SK-N-SH (cell line): ENCODE measurements at regions not wholly inside any gene's neighbourhood (a gene's known extent, or its start where the extent isn't known, plus 50 kb on each side); places are given as distances from the start of the nearest gene placed in this dataset.

Experiments
- CTCF ChIA-PET: fragments of 300-600, 350-600 bp; formaldehyde crosslinking; extraction: SDS; loops from one replicate; lab custom pipeline; 2021; lab: Yijun Ruan, JAX
- POLR2A ChIA-PET: fragments of 350-600 bp; sonication (Branson Sonifier 250); formaldehyde crosslinking; extraction: SDS; loops from one replicate; lab custom pipeline; 2020; ENCODE audit warnings: antibody characterized with exemption, inconsistent platforms; lab: Yijun Ruan, JAX
- DNase-seq: peaks from one replicate; pipeline ENCODE4 v3.0.0; 2012
- H2AFZ ChIP-seq: fragments of 200-600 bp; sonication (generic); 2 replicates; pipeline ENCODE4 v1.8.1; 2016; ENCODE audit warnings: antibody characterized with exemption, mild to moderate bottlenecking, low read depth
- H3F3A ChIP-seq: fragments of 200-600 bp; sonication (generic); replicated peaks from 2 replicates; pipeline ENCODE3; 2016; ENCODE audit warnings: antibody characterized with exemption, mild to moderate bottlenecking; ENCODE audit not compliant: insufficient read depth
- H3K27ac ChIP-seq, 2 experiments: fragments of 200-500 bp in 1 of 2; fragments of 200-600 bp in 1 of 2; sonication (Bioruptor generic) in 1 of 2; sonication (generic), shearing (Covaris generic) in 1 of 2; 2 replicates each; pipeline versions ENCODE4 v1.5.1 to v1.6.1; 2014 to 2016; ENCODE audit warnings: low read depth in 2 of 2, inconsistent platforms in 1 of 2, low read length in 1 of 2, mild to moderate bottlenecking in 1 of 2, mixed read lengths in 1 of 2
- H3K27me3 ChIP-seq: fragments of 200-600 bp; sonication (generic), shearing (Covaris generic); 2 replicates; pipeline ENCODE4 v1.6.1; 2016; ENCODE audit warnings: mixed run types; ENCODE audit not compliant: insufficient read depth
- H3K36me3 ChIP-seq, 2 experiments: fragments of 200-500 bp in 1 of 2; fragments of 200-600 bp in 1 of 2; sonication (Bioruptor generic) in 1 of 2; sonication (generic) in 1 of 2; replicated peaks in 1 of 2; 2 replicates each; pipeline versions ENCODE3 to v1.5.1; 2014 to 2016; ENCODE audit warnings: low read length in 1 of 2, mild to moderate bottlenecking in 1 of 2; ENCODE audit not compliant: insufficient read depth in 2 of 2, control insufficient read depth in 1 of 2
- H3K4me1 ChIP-seq, 2 experiments: fragments of 200-500 bp in 1 of 2; fragments of 200-600 bp in 1 of 2; sonication (Bioruptor generic) in 1 of 2; sonication (generic), shearing (Covaris generic) in 1 of 2; 2 replicates each; pipeline versions ENCODE4 v1.5.1 to v1.6.1; 2014 to 2016; ENCODE audit warnings: low read depth in 1 of 2, low read length in 1 of 2, mixed run types in 1 of 2; ENCODE audit not compliant: insufficient read depth in 2 of 2, control insufficient read depth in 1 of 2
- H3K4me2 ChIP-seq: fragments of 200-600 bp; sonication (generic), shearing (Covaris generic); 2 replicates; pipeline ENCODE4 v1.6.1; 2017; ENCODE audit warnings: mixed run types
- H3K4me3 ChIP-seq, 2 experiments: fragments of 200-500 bp in 1 of 2; fragments of 200-600 bp in 1 of 2; sonication (Bioruptor generic) in 1 of 2; sonication (generic), shearing (Covaris generic) in 1 of 2; 2 replicates each; pipeline versions ENCODE4 v1.5.1 to v1.8.1; 2014 to 2016; ENCODE audit warnings: low read depth in 2 of 2, inconsistent platforms in 1 of 2, low read length in 1 of 2, mild to moderate bottlenecking in 1 of 2, mixed read lengths in 1 of 2, moderate library complexity in 1 of 2
- H3K79me2 ChIP-seq: fragments of 200-600 bp; sonication (generic); 2 replicates; pipeline ENCODE4 v1.8.1; 2017; ENCODE audit warnings: mild to moderate bottlenecking; ENCODE audit not compliant: insufficient read depth
- H3K9ac ChIP-seq: fragments of 200-600 bp; sonication (generic); 2 replicates; pipeline ENCODE4 v1.6.1; 2017; ENCODE audit warnings: mixed run types
- H3K9me2 ChIP-seq: fragments of 200-600 bp; sonication (generic); 2 replicates; pipeline ENCODE4 v1.6.1; 2017; ENCODE audit warnings: mixed run types
- H3K9me3 ChIP-seq: fragments of 200-600 bp; sonication (generic); 2 replicates; pipeline ENCODE4 v1.6.1; 2017; ENCODE audit warnings: mixed run types, mild to moderate bottlenecking, moderate library complexity
- H4K20me1 ChIP-seq: fragments of 200-600 bp; sonication (generic); 2 replicates; pipeline ENCODE4 v1.6.1; 2017; ENCODE audit warnings: mild to moderate bottlenecking, mixed run types; ENCODE audit not compliant: insufficient read depth
- CHD2 ChIP-seq: fragments of 150-350 bp; IDR thresholded peaks from 2 replicates; pipeline ENCODE4 v1.6.1; 2018; ENCODE audit warnings: low read length; ENCODE audit not compliant: partially characterized antibody
- ELF1 ChIP-seq: IDR thresholded peaks from 2 replicates; pipeline ENCODE4 v1.4.0; 2012
- EZH2phosphoT487 ChIP-seq: fragments of 200-600 bp; sonication (generic); IDR thresholded peaks from 2 replicates; pipeline ENCODE4 v1.6.1; 2017; ENCODE audit warnings: low read depth, mixed run types, mild to moderate bottlenecking, antibody characterized with exemption, moderate library complexity, borderline replicate concordance
- FOSL2 ChIP-seq: IDR thresholded peaks from 2 replicates; pipeline ENCODE4 v1.4.0; 2012; ENCODE audit warnings: low read depth, mild to moderate bottlenecking, moderate library complexity, borderline replicate concordance
- FOXM1 ChIP-seq: IDR thresholded peaks from 2 replicates; pipeline ENCODE4 v1.4.0; 2012; ENCODE audit warnings: low read depth, mild to moderate bottlenecking
- GATA2 ChIP-seq: sonication (generic); formaldehyde crosslinking; IDR thresholded peaks from 2 replicates; pipeline ENCODE4 v1.5.0; 2020; ENCODE audit warnings: mild to moderate bottlenecking, missing genetic modification reagents
- JUND ChIP-seq: IDR thresholded peaks from 2 replicates; pipeline ENCODE4 v1.4.0; 2012
- MEF2A ChIP-seq: IDR thresholded peaks from 2 replicates; pipeline ENCODE4 v1.4.0; 2012; ENCODE audit warnings: low read depth, borderline replicate concordance
- MXI1 ChIP-seq: IDR thresholded peaks from 2 replicates; pipeline ENCODE4 v1.6.1; 2012; ENCODE audit warnings: mild to moderate bottlenecking, low read depth, low read length, improper control_type of control experiment
- NFIC ChIP-seq: IDR thresholded peaks from 2 replicates; pipeline ENCODE4 v1.4.0; 2012; ENCODE audit warnings: borderline replicate concordance
- NRF1 ChIP-seq: IDR thresholded peaks from 2 replicates; pipeline ENCODE4 v1.6.1; 2012; ENCODE audit warnings: low read depth, mild to moderate bottlenecking, low read length
- POLR2AphosphoS5 ChIP-seq: IDR thresholded peaks from 2 replicates; pipeline ENCODE4 v1.6.1; 2012; ENCODE audit warnings: low read depth, low read length
- RAD21 ChIP-seq: IDR thresholded peaks from 2 replicates; pipeline ENCODE4 v1.6.1; 2012; ENCODE audit warnings: mild to moderate bottlenecking, low read length
- RFX5 ChIP-seq: IDR thresholded peaks from 2 replicates; pipeline ENCODE4 v1.6.1; 2012; ENCODE audit warnings: mild to moderate bottlenecking, improper control_type of control experiment, low read length
- RXRA ChIP-seq: IDR thresholded peaks from 2 replicates; pipeline ENCODE4 v1.4.0; 2012; ENCODE audit warnings: low read depth, mild to moderate bottlenecking, borderline replicate concordance
- TAF1 ChIP-seq: IDR thresholded peaks from 2 replicates; pipeline ENCODE4 v1.6.1; 2012; ENCODE audit warnings: low read depth, mild to moderate bottlenecking, low read length, moderate library complexity, borderline replicate concordance
- TCF12 ChIP-seq: IDR thresholded peaks from 2 replicates; pipeline ENCODE4 v1.4.0; 2012
- TEAD4 ChIP-seq: IDR thresholded peaks from 2 replicates; pipeline ENCODE4 v1.4.0; 2012; ENCODE audit warnings: mild to moderate bottlenecking, borderline replicate concordance; ENCODE audit not compliant: insufficient read depth
- USF1 ChIP-seq: IDR thresholded peaks from 2 replicates; pipeline ENCODE4 v1.4.0; 2012; ENCODE audit warnings: low read depth, borderline replicate concordance
- YY1 ChIP-seq: IDR thresholded peaks from 2 replicates; pipeline ENCODE4 v1.4.0; 2012; ENCODE audit warnings: low read depth, mild to moderate bottlenecking
- WGBS: methylation state at CpG from one replicate; pipeline ENCODE4 v1.1.6; 2017; ENCODE audit warnings: low lambda C conversion rate; 5-methylcytosine and 5-hydroxymethylcytosine counted together
- TF ChIP-seq, protein P1 (sequence below): IDR thresholded peaks from 2 replicates; pipeline ENCODE4 v1.4.0; 2012; ENCODE audit warnings: low read depth, borderline replicate concordance
- TF ChIP-seq, protein P2 (sequence below): IDR thresholded peaks from 2 replicates; pipeline ENCODE4 v1.4.0; 2012; ENCODE audit warnings: low read depth
- TF ChIP-seq, protein P3 (sequence below): IDR thresholded peaks from 2 replicates; pipeline ENCODE4; 2012

DNA sequence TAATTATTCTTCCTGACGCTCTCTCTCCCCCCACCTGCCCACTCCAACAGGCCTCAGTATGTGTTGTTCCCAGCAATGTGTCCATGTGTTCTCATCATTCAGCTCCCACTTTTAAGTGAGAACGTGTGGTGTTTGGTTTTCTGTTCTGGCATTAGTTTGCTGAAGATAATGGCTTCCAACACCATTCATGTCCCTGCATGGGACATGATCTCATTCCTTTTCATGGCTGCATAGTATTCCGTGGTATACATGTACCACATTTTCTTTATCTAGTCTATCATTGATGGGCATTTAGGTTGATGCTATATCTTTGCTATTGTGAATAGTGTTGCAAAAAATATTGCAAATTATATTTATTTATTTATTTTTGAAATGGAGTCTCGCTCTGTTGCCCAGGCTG lies 258.0 kb downstream of the TFAP2A start:
- no peak overlapping the region for H3K4me3 ChIP-seq
- H3K4me2 ChIP-seq: no peak overlapping the region
- DNase-seq: no peak
- no peaks in the 10 kb centered on the region for H4K20me1 ChIP-seq
- H3K79me2 ChIP-seq: no peaks in the 10 kb centered on the region
- H3K27ac ChIP-seq: no peak overlapping the region
- H3K9ac ChIP-seq: no peak overlapping the region
- H3K4me1 ChIP-seq: no peaks in the 10 kb centered on the region
- H3K36me3 ChIP-seq: no peaks in the 10 kb centered on the region
- H3K9me3 ChIP-seq: no peaks in the 10 kb centered on the region
- no peaks in the 10 kb centered on the region for H3F3A ChIP-seq
- H2AFZ ChIP-seq: no peak overlapping the region
- no peaks in the 10 kb centered on the region for H3K27me3 ChIP-seq
- H3K9me2 ChIP-seq: no peaks in the 10 kb centered on the region
- POLR2A ChIA-PET: no interaction called here
- WGBS: 9% methylated on average over 4 of the region's 4 CpGs
- TF ChIP-seq GATA2 (CRISPR knock-in tag) (no peak), FOSL2 (no peak), MXI1 (no peak), FOXM1 (no peak), TAF1 (no peak), CHD2 (no peak), JUND (no peak), POLR2AphosphoS5 (no peak), USF1 (no peak)
- CTCF ChIA-PET: no interaction called here

DNA sequence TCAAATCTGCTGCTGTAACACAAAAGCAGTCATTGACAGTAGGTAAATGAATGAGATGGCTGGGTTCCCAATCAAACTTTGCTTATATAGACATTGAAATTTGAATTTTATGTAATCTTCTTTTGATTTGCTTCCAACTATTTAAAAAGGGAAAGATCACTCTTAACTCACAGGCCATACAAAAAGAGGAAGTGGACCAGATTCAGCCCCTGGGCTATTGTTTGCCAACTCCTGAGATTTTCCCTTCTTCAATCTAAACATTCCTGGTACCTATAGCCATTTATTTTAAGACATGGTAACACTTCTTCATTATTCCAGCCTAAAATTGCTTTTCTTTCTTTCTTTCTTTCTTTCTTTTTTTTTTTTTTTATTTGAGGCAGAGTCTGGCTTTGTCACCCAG lies 260.6 kb downstream of the TFAP2A start:
- Histone ChIP-seq H3K4me2 (no peak overlapping the region), H3K27me3 (peaks cover 3% of the 10 kb centered on the region; the same call in 1 of the 2 replicates), H3K36me3 (no peaks in the 10 kb centered on the region), H3K9me2 (no peaks in the 10 kb centered on the region), H2AFZ (no peak overlapping the region), H3K9me3 (no peaks in the 10 kb centered on the region), H3K79me2 (no peaks in the 10 kb centered on the region), H4K20me1 (no peaks in the 10 kb centered on the region), H3K9ac (no peak overlapping the region), H3K4me1 (no peaks in the 10 kb centered on the region), H3F3A (no peaks in the 10 kb centered on the region), H3K4me3 (no peak overlapping the region), H3K27ac (no peak overlapping the region)
- DNase-seq: no peak
- ChIA-PET POLR2A (no interaction called here), CTCF (no interaction called here)
- TF ChIP-seq TEAD4 (no peak), EZH2phosphoT487 (no peak), NRF1 (no peak), JUND (no peak), RAD21 (no peak), NFIC (no peak), MXI1 (no peak), FOSL2 (no peak), MEF2A (no peak), RXRA (no peak), YY1 (no peak), USF1 (no peak), RFX5 (no peak), ELF1 (no peak), CHD2 (no peak), TCF12 (no peak), POLR2AphosphoS5 (no peak)
- TF ChIP-seq, protein P1, sequence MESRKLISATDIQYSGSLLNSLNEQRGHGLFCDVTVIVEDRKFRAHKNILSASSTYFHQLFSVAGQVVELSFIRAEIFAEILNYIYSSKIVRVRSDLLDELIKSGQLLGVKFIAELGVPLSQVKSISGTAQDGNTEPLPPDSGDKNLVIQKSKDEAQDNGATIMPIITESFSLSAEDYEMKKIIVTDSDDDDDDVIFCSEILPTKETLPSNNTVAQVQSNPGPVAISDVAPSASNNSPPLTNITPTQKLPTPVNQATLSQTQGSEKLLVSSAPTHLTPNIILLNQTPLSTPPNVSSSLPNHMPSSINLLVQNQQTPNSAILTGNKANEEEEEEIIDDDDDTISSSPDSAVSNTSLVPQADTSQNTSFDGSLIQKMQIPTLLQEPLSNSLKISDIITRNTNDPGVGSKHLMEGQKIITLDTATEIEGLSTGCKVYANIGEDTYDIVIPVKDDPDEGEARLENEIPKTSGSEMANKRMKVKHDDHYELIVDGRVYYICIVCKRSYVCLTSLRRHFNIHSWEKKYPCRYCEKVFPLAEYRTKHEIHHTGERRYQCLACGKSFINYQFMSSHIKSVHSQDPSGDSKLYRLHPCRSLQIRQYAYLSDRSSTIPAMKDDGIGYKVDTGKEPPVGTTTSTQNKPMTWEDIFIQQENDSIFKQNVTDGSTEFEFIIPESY: no peak
- TF ChIP-seq, protein P2, sequence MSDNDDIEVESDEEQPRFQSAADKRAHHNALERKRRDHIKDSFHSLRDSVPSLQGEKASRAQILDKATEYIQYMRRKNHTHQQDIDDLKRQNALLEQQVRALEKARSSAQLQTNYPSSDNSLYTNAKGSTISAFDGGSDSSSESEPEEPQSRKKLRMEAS: no peak
- TF ChIP-seq, protein P3, sequence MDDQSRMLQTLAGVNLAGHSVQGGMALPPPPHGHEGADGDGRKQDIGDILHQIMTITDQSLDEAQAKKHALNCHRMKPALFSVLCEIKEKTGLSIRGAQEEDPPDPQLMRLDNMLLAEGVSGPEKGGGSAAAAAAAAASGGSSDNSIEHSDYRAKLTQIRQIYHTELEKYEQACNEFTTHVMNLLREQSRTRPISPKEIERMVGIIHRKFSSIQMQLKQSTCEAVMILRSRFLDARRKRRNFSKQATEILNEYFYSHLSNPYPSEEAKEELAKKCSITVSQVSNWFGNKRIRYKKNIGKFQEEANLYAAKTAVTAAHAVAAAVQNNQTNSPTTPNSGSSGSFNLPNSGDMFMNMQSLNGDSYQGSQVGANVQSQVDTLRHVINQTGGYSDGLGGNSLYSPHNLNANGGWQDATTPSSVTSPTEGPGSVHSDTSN: no peak
